ENCODE measurements at regions not wholly inside any gene's neighbourhood (a gene's known extent, or its start where the extent isn't known, plus 50 kb on each side); places are given as distances from the start of the nearest gene placed in this dataset.

DNA sequence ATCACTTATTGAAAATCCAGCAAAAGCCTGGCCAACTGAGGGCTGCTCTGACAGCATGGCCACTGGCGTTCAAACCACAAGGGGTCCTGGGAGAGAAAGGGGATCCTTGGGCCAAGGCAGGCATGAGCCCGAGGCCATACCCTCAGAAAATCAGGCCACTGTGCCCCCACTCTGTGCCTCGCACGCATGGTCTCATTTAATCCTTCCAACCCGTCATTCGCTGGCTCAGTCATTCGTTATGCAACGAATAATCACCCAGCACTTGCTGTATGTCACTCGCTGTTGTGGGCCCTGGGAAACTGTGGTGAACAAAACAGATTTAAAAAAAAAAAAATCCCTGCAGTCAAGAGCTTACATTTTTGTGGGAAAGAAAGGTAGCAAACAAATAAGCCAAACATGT is 112.7 kb downstream of the BCOR start:
- no peak for TF ChIP-seq CEBPB (IDR thresholded peaks at IDR 0.05)
- TF ChIP-seq, protein P1, sequence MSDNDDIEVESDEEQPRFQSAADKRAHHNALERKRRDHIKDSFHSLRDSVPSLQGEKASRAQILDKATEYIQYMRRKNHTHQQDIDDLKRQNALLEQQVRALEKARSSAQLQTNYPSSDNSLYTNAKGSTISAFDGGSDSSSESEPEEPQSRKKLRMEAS (IDR thresholded peaks at IDR 0.05) = no peak
- TF ChIP-seq EGR1 (IDR thresholded peaks at IDR 0.05) = no peak
- TF ChIP-seq TAF1 (IDR thresholded peaks at IDR 0.05; ENCODE audit: low read depth) = no peak
- TF ChIP-seq RAD21 (IDR thresholded peaks at IDR 0.05; ENCODE audit: low read depth) = no peak
- TF ChIP-seq YY1 (IDR thresholded peaks at IDR 0.05; ENCODE audit: low read depth) = no peak
- TF ChIP-seq EP300 (IDR thresholded peaks at IDR 0.05; ENCODE audit: borderline replicate concordance) = no peak
- TF ChIP-seq REST (IDR thresholded peaks at IDR 0.05; ENCODE audit: low read depth) = no peak
- no peak for TF ChIP-seq FOXM1 (IDR thresholded peaks at IDR 0.05; ENCODE audit: borderline replicate concordance, low read depth)
- TF ChIP-seq CREB1 (IDR thresholded peaks at IDR 0.05; ENCODE audit: low read depth) = no peak
- no peak for TF ChIP-seq ZBTB7A (IDR thresholded peaks at IDR 0.05; ENCODE audit: low read depth)
- no peak for TF ChIP-seq TEAD4 (IDR thresholded peaks at IDR 0.05)
- TF ChIP-seq, protein P2, sequence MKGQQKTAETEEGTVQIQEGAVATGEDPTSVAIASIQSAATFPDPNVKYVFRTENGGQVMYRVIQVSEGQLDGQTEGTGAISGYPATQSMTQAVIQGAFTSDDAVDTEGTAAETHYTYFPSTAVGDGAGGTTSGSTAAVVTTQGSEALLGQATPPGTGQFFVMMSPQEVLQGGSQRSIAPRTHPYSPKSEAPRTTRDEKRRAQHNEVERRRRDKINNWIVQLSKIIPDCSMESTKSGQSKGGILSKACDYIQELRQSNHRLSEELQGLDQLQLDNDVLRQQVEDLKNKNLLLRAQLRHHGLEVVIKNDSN (IDR thresholded peaks at IDR 0.05) = no peak

All from Ishikawa (cell line).